ENCODE measurements at regions not wholly inside any gene's neighbourhood (a gene's known extent, or its start where the extent isn't known, plus 50 kb on each side); places are given as distances from the start of the nearest gene placed in this dataset.
"Not testable (repeated sequence)": the region's sequence is repeated elsewhere in the genome, so short reads cannot be mapped to it uniquely, and the experiment has no call there.

- TF ChIP-seq CTCF (IDR thresholded peaks at IDR 0.05; ENCODE audit: low read length, missing control alignments) = no peak
- DNase-seq (ENCODE audit: low read depth) = peak; percentile 37
- no peak overlapping the region for H3K4me3 ChIP-seq (replicated peaks; ENCODE audit: low read depth, low read length)
These were observed 99.2 kb upstream of the PALMD start for GRCh38 chr1:99546432-99547416.

DNA sequence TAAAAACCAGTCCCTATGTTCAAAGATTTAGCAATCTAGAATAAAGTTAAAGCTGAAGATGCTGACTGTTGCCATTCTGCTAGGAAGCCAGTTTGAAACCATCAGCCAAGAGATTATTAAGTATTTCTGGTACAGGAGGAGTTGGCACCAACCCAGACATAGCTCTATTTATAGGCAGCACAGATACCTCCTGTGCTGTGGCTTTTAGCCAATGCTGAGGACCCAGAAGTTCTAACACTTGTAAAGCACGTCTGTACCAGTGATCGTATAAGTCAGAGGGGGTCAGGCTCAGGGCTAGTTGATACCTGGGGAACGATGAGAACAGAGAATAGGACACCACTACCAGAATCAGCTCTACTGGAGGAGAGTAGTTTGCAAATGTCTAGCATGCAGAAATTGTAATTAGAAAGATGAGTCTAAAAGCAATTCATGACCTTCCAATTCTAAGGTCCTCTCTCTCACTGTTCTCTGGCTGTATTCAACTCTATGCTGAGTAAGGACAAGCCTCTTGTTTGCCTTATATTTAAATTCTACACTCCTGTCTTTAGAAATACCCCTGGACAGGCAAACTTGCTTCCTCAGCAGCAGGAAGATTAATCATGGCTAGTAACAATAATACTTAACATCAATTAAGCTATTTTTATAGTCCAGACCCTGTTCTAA lies 96.8 kb upstream of the PALMD start:
- no peak overlapping the region for H3K4me3 ChIP-seq (replicated peaks; ENCODE audit: low read depth, low read length)
- peak; percentile 71 for DNase-seq (ENCODE audit: low read depth)
- TF ChIP-seq CTCF (IDR thresholded peaks at IDR 0.05; ENCODE audit: low read length, missing control alignments) = no peak

- no peak for TF ChIP-seq CTCF (IDR thresholded peaks at IDR 0.05; ENCODE audit: low read length, missing control alignments)
- no peak for DNase-seq (ENCODE audit: low read depth)
- no peak overlapping the region for H3K4me3 ChIP-seq (replicated peaks; ENCODE audit: low read depth, low read length)
These were observed 95.7 kb upstream of the PALMD start for GRCh38 chr1:99550198-99550597.

DNA sequence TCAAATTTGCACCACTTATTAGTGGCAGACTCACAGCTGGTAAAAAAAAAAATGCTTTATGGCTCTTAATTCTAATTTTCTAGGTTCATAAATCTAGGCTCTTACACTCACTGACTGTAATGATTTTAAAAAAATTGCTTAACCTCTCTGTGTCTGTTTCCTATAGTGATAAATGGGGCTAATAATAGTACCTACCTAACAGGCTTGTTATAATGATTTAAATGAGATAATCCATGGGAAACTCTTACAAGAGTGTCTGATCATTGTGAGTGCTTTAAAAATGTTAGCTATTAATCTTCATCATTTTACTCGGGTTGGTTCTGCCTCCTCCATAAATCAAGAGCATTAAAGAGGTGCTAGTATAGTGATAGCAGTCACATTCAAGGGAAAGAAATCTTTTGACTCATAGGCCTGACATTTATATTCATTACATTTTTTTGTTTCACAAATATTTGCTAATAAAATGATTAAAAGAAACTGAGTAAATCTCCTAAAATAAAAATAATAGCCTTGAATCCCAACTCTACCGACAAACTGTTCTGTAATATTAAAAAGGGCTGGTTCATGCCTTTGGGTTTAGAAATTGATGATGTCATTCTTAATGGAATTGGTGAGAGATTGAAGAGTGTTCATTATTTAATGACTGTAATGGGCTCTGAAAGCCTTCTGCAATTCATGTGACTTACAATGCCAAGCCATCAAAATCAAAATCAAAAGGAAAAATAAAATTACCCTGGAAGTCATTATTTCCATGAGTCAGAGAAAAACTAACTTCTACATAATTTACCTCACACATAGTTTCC lies 93.9 kb upstream of the PALMD start:
- H3K4me3 ChIP-seq (replicated peaks; ENCODE audit: low read depth, low read length) = no peak overlapping the region
- no peak for TF ChIP-seq CTCF (IDR thresholded peaks at IDR 0.05; ENCODE audit: low read length, missing control alignments)
- no peak for DNase-seq (ENCODE audit: low read depth)

DNA sequence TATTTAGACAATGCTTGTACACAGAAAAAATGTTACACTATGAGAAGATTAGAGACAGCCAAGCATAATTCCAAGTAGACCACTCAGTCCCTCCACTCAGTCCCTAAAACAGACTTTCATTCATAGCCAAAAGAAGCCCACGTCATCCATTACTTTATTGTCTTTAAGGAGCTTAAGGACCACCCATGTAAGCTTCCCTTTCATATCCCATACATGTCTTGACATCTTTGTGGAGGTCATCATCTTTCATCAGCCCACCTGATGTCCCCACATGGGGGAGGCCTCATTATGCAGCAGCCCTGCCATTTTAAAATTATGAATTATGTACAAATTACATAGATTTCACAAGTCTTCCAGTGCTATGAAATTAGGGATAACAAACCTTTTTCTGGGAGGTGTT lies 92.6 kb upstream of the PALMD start:
- no peak for DNase-seq (ENCODE audit: low read depth)
- TF ChIP-seq CTCF (IDR thresholded peaks at IDR 0.05; ENCODE audit: low read length, missing control alignments) = no peak
- no peak overlapping the region for H3K4me3 ChIP-seq (replicated peaks; ENCODE audit: low read depth, low read length)

DNA sequence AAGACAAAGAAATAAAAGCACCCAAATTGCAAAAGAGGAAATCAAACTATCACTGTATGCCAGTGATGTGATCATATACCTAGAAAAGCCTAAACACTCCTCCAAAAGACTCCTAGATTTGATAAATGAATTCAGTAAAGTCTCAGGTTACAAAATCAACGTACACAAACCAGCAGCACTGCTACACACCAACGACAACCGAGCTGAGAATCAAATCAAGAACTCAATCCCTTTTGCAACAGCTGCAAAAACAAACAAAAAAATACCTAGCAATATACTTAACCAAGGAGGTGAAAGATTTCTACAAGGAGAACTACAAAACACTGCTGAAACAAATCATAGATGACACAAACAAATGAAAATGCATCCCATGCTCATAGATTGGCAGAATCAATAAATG lies 92.1 kb upstream of the PALMD start:
- DNase-seq (ENCODE audit: low read depth) = peak; percentile 38
- H3K4me3 ChIP-seq (replicated peaks; ENCODE audit: low read depth, low read length) = not testable (repeated sequence)

GRCh38 chr1:99554727-99555126 lies 91.2 kb upstream of the PALMD start:
- no peak for TF ChIP-seq CTCF (IDR thresholded peaks at IDR 0.05; ENCODE audit: low read length, missing control alignments)
- DNase-seq (ENCODE audit: low read depth) = no peak
- no peak overlapping the region for H3K4me3 ChIP-seq (replicated peaks; ENCODE audit: low read depth, low read length)

Measured in fibroblast of pulmonary artery (primary cell).